IMR-90 (cell line): ENCODE measurements at regions not wholly inside any gene's neighbourhood (a gene's known extent, or its start where the extent isn't known, plus 50 kb on each side); places are given as distances from the start of the nearest gene placed in this dataset.

ENCODE experiments used
- ATAC-seq: fragments of 200-7000 bp; cut with Tn5 transposase; 2 replicates; pipeline ENCODE4 v1.9.1; 2020; ENCODE audit warnings: low read depth, mild to moderate bottlenecking, moderate library complexity
- BruUV-seq: library from RNA; stranded (reverse); fragments of 400-500 nt; replicated peaks from 2 replicates; lab custom pipeline; 2021; lab: Mats Ljungman, UMichigan
- CTCF ChIA-PET: fragments of 300-600 bp; formaldehyde crosslinking; extraction: SDS; loops from one replicate; lab custom pipeline; 2021; ENCODE audit warnings: antibody characterized with exemption; lab: Yijun Ruan, JAX
- POLR2A ChIA-PET: fragments of 300-600 bp; sonication (Branson Sonifier 250); formaldehyde crosslinking; loops from one replicate; lab custom pipeline; 2022; ENCODE audit warnings: antibody characterized with exemption; ENCODE audit not compliant: unreplicated experiment; lab: Charles Lee
- DNase-seq: peaks from one replicate; pipeline ENCODE4 v3.0.0; 2013
- H2AFZ ChIP-seq: replicated peaks from 2 replicates; pipeline ENCODE3; 2013; ENCODE audit warnings: low read length, mild to moderate bottlenecking; ENCODE audit not compliant: poor library complexity
- H2AK5ac ChIP-seq: 2 replicates; pipeline ENCODE4 v1.6.1; 2013; ENCODE audit warnings: low read depth, low read length, inconsistent platforms
- H2AK9ac ChIP-seq: replicated peaks from 2 replicates; pipeline ENCODE3; 2013; ENCODE audit warnings: mild to moderate bottlenecking, low read depth, low read length, moderate library complexity; ENCODE audit not compliant: poor library complexity
- H2BK120ac ChIP-seq: 2 replicates; pipeline ENCODE4 v1.6.1; 2013; ENCODE audit warnings: low read depth, low read length, inconsistent platforms
- H2BK15ac ChIP-seq: 3 replicates; pipeline ENCODE4 v1.6.1; 2013; ENCODE audit warnings: low read depth, low read length, inconsistent platforms
- H2BK20ac ChIP-seq: 2 replicates; pipeline ENCODE4 v1.6.1; 2013; ENCODE audit warnings: low read depth, mild to moderate bottlenecking, inconsistent platforms, low read length, moderate library complexity
- H2BK5ac ChIP-seq: 2 replicates; pipeline ENCODE4 v1.6.1; 2013; ENCODE audit warnings: mild to moderate bottlenecking, low read depth, low read length, inconsistent platforms; ENCODE audit not compliant: poor library complexity, severe bottlenecking
- H3K14ac ChIP-seq: replicated peaks from 2 replicates; pipeline ENCODE4 v1.6.1; 2013; ENCODE audit warnings: low read depth, low read length, inconsistent platforms
- H3K18ac ChIP-seq: 2 replicates; pipeline ENCODE4 v1.6.1; 2013; ENCODE audit warnings: low read depth, low read length, control low read depth
- H3K23ac ChIP-seq: 2 replicates; pipeline ENCODE4 v1.6.1; 2013; ENCODE audit warnings: low read depth, low read length, inconsistent platforms
- H3K27ac ChIP-seq: 2 replicates; pipeline ENCODE4 v1.5.1; 2013; ENCODE audit warnings: mild to moderate bottlenecking, control low read depth, low read length; ENCODE audit not compliant: insufficient read depth
- H3K27me3 ChIP-seq: 2 replicates; pipeline ENCODE4 v1.6.1; 2013; ENCODE audit warnings: low read length; ENCODE audit not compliant: control insufficient read depth, insufficient read depth
- H3K36me3 ChIP-seq: 2 replicates; pipeline ENCODE4 v1.6.1; 2013; ENCODE audit warnings: low read length, mixed read lengths; ENCODE audit not compliant: control insufficient read depth, insufficient read depth
- H3K4ac ChIP-seq: 2 replicates; pipeline ENCODE4 v1.6.1; 2013; ENCODE audit warnings: low read depth, low read length, inconsistent platforms
- H3K4me1 ChIP-seq: 2 replicates; pipeline ENCODE4 v1.6.1; 2013; ENCODE audit warnings: low read length, mixed read lengths; ENCODE audit not compliant: control insufficient read depth, insufficient read depth
- H3K4me2 ChIP-seq: 2 replicates; pipeline ENCODE4 v1.6.1; 2013; ENCODE audit warnings: low read depth, mild to moderate bottlenecking, control low read depth, low read length, moderate library complexity
- H3K4me3 ChIP-seq: 2 replicates; pipeline ENCODE4 v1.5.1; 2013; ENCODE audit warnings: low read depth, mild to moderate bottlenecking, control low read depth, low read length, moderate library complexity; ENCODE audit not compliant: insufficient read depth
- H3K56ac ChIP-seq: 2 replicates; pipeline ENCODE4 v1.6.1; 2013; ENCODE audit warnings: low read length, inconsistent platforms; ENCODE audit not compliant: insufficient read depth; ENCODE audit errors: extremely low read depth
- H3K79me1 ChIP-seq, 2 experiments: 2 replicates each; pipeline ENCODE4 v1.6.1; 2013; ENCODE audit warnings: low read length in 2 of 2, inconsistent platforms in 1 of 2, low read depth in 1 of 2
- H3K9ac ChIP-seq: 2 replicates; pipeline ENCODE4 v1.6.1; 2013; ENCODE audit warnings: low read depth, low read length, control low read depth
- H3K9me1 ChIP-seq: 2 replicates; pipeline ENCODE4 v1.6.1; 2013; ENCODE audit warnings: low read length, inconsistent platforms; ENCODE audit not compliant: insufficient read depth
- H3K9me3 ChIP-seq: 2 replicates; pipeline ENCODE4 v1.6.1; 2013; ENCODE audit warnings: low read length; ENCODE audit not compliant: control insufficient read depth, insufficient read depth
- H4K20me1 ChIP-seq: 2 replicates; pipeline ENCODE4 v1.6.1; 2013; ENCODE audit warnings: low read length, inconsistent platforms; ENCODE audit not compliant: insufficient read depth
- H4K5ac ChIP-seq: 2 replicates; pipeline ENCODE4 v1.6.1; 2013; ENCODE audit warnings: mild to moderate bottlenecking, low read depth, low read length, control low read depth
- H4K8ac ChIP-seq, 2 experiments: 2 replicates each; pipeline ENCODE4 v1.6.1; 2013; ENCODE audit warnings: low read depth in 2 of 2, low read length in 2 of 2, control low read depth in 1 of 2, inconsistent platforms in 1 of 2
- H4K91ac ChIP-seq: 2 replicates; pipeline ENCODE4 v1.6.1; 2013; ENCODE audit warnings: low read depth, low read length, inconsistent platforms; ENCODE audit not compliant: insufficient read depth
- BHLHE40 ChIP-seq: fragments of 150-350 bp; IDR thresholded peaks from 2 replicates; pipeline ENCODE4 v1.6.1; 2016; ENCODE audit warnings: mild to moderate bottlenecking, low read depth, low read length
- CEBPB ChIP-seq: IDR thresholded peaks from 2 replicates; pipeline ENCODE4 v1.6.1; 2012; ENCODE audit warnings: low read depth, low read length, improper control_type of control experiment
- MXI1 ChIP-seq: IDR thresholded peaks from 2 replicates; pipeline ENCODE4 v1.6.1; 2012; ENCODE audit warnings: low read depth, mild to moderate bottlenecking, low read length, moderate library complexity, borderline replicate concordance
- POLR2A ChIP-seq: IDR thresholded peaks from 2 replicates; pipeline ENCODE4 v1.6.1; 2012; ENCODE audit warnings: mild to moderate bottlenecking, low read depth, low read length
- RAD21 ChIP-seq: IDR thresholded peaks from 2 replicates; pipeline ENCODE4 v1.6.1; 2012; ENCODE audit warnings: low read length, improper control_type of control experiment
- RFX5 ChIP-seq: IDR thresholded peaks from 2 replicates; pipeline ENCODE4 v1.8.0; 2012; ENCODE audit warnings: low read depth, mild to moderate bottlenecking, low read length, moderate library complexity
- WGBS, 2 experiments: methylation state at CpG; one replicate each; pipeline versions ENCODE4 v1.1.5 to v1.1.7; 2013; ENCODE audit warnings: missing lambda C conversion rate in 2 of 2; ENCODE audit not compliant: insufficient read length in 1 of 2; ENCODE audit errors: extremely low coverage in 2 of 2; 5-methylcytosine and 5-hydroxymethylcytosine counted together
- dilution Hi-C: fragments of 300-500 bp; cut with HindIII; formaldehyde crosslinking; loops from one replicate; pipeline ENCODE4 v1.14.3; 2018; ENCODE audit warnings: low sequenced_read_pairs; ENCODE audit not compliant: unreplicated experiment
- in situ Hi-C: fragments of 300-500 bp; cut with MboI; formaldehyde crosslinking; loops from 3 replicates; pipeline ENCODE4 v1.14.3; 2019; ENCODE audit warnings: low sequenced_read_pairs, inconsistent platforms, mixed read lengths
- intact Hi-C: fragments of 100-400 bp; cut with micrococcal nuclease; formaldehyde crosslinking; loops from 2 replicates; pipeline ENCODE4 v1.10.0; 2022
- TF ChIP-seq, protein P1 (sequence below): fragments of 150-350 bp; IDR thresholded peaks from 2 replicates; pipeline ENCODE4 v1.6.1; 2016; ENCODE audit warnings: low read depth, mild to moderate bottlenecking, low read length, moderate library complexity, borderline replicate concordance
- TF ChIP-seq, protein P2 (sequence below): fragments of 150-350 bp; IDR thresholded peaks from 2 replicates; pipeline ENCODE4 v1.6.1; 2017; ENCODE audit warnings: mild to moderate bottlenecking, antibody characterized with exemption, low read length, low read depth

DNA sequence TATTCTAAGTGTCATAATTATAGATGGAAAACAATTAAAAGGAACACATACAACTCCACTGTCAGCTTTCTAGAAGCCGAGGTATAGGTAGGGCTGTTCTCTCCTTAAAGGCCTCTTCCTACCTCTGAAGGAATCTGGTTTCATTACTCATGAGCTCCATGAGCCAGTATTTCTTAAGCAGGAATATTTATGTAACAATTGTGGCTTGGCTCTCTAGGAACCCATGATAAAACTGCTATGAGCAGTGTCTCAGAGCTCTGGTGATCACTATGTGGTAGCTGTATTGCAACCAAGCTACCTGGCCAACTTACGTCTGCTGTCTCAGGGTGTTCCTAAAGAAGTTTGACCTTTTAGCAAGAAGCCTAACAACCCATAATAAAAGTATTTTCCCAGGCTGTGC lies 157.7 kb downstream of the CEP120 start:
- Histone ChIP-seq H2BK120ac (no peak overlapping the region), H2AK9ac (no peak overlapping the region), H3K4me1 (no peaks in the 10 kb centered on the region), H4K8ac (no peak overlapping the region), H2BK15ac (no peak overlapping the region), H3K4me2 (no peak overlapping the region), H3K9me3 (no peaks in the 10 kb centered on the region), H4K5ac (no peak overlapping the region), H3K23ac (no peak overlapping the region), H2AK5ac (no peak overlapping the region), H2BK20ac (no peak overlapping the region), H3K18ac (no peak overlapping the region), H3K9ac (no peak overlapping the region), H3K27me3 (no peaks in the 10 kb centered on the region; the same call in none of the 2 replicates), H3K14ac (no peak overlapping the region), H3K4me3 (no peak overlapping the region), H2BK5ac (no peak overlapping the region), H4K91ac (no peak overlapping the region), H3K27ac (no peak overlapping the region), H3K79me1 (no peaks in the 10 kb centered on the region), H3K36me3 (no peaks in the 10 kb centered on the region), H2AFZ (no peak overlapping the region), H3K4ac (no peak overlapping the region), H4K20me1 (no peaks in the 10 kb centered on the region), H3K56ac (no peak overlapping the region), H3K9me1 (no peaks in the 10 kb centered on the region)
- dilution Hi-C loops = no loop called here
- POLR2A ChIA-PET = no interaction called here
- no CpG with 5 or more reads among the region's 2 CpGs for WGBS, 2 experiments
- intact Hi-C loops = no loop called here
- ATAC-seq (peak; percentile 46; the same call in 1 of the 2 replicates), DNase-seq (peak; percentile 34)
- no TSS peak for BruUV-seq
- no peak for TF ChIP-seq BHLHE40
- TF ChIP-seq RFX5 = no peak
- TF ChIP-seq MXI1 = no peak
- TF ChIP-seq, protein P1, sequence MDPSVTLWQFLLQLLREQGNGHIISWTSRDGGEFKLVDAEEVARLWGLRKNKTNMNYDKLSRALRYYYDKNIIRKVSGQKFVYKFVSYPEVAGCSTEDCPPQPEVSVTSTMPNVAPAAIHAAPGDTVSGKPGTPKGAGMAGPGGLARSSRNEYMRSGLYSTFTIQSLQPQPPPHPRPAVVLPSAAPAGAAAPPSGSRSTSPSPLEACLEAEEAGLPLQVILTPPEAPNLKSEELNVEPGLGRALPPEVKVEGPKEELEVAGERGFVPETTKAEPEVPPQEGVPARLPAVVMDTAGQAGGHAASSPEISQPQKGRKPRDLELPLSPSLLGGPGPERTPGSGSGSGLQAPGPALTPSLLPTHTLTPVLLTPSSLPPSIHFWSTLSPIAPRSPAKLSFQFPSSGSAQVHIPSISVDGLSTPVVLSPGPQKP = no peak
- TF ChIP-seq, protein P2, sequence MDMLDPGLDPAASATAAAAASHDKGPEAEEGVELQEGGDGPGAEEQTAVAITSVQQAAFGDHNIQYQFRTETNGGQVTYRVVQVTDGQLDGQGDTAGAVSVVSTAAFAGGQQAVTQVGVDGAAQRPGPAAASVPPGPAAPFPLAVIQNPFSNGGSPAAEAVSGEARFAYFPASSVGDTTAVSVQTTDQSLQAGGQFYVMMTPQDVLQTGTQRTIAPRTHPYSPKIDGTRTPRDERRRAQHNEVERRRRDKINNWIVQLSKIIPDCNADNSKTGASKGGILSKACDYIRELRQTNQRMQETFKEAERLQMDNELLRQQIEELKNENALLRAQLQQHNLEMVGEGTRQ = no peak
- TF ChIP-seq CEBPB = no peak
- TF ChIP-seq POLR2A = no peak
- TF ChIP-seq RAD21 = no peak
- CTCF ChIA-PET = interaction anchor here (0.5 kb wide), 1 partner anchor 367 kb away, joined by 3 read pairs; no protein-coding TSS in a partner anchor
- in situ Hi-C loops = no loop called here
